NCI-H2029 treated with DMSO at 0.1 percent for 48 hours (cell line): ENCODE measurements at regions not wholly inside any gene's neighbourhood (a gene's known extent, or its start where the extent isn't known, plus 50 kb on each side); places are given as distances from the start of the nearest gene placed in this dataset.
A peak's percentile ranks its signal among the peaks of the same experiment; 100 is the strongest.

Source experiments
- DNase-seq: peaks from one replicate; lab custom pipeline; 2025; lab: John Stamatoyannopoulos, UW

GRCh38 chr4:17296921-17297890, 214.7 kb downstream of the QDPR start:
- DNase-seq: no peak

- no peak for DNase-seq
Observed at GRCh38 chr4:17293901-17294300, 218.0 kb downstream of the QDPR start.

GRCh38 chr4:17288151-17288550, 223.7 kb downstream of the QDPR start:
- DNase-seq: no peak

GRCh38 chr4:17286752-17287460, 225.0 kb downstream of the QDPR start:
- DNase-seq: no peak

- DNase-seq: no peak
Observed at GRCh38 chr4:17285747-17286146, 226.1 kb downstream of the QDPR start.

- peak; percentile 51 for DNase-seq
Observed at GRCh38 chr4:17284323-17285175, 227.3 kb downstream of the QDPR start.

- DNase-seq: peak; percentile 75
Observed at GRCh38 chr4:17283832-17284231, 228.1 kb downstream of the QDPR start.

GRCh38 chr4:17283251-17283650, 228.6 kb downstream of the QDPR start:
- no peak for DNase-seq

- no peak for DNase-seq
Observed at GRCh38 chr4:17280261-17281018, 231.4 kb downstream of the QDPR start.

GRCh38 chr4:17276776-17277175, 235.1 kb downstream of the QDPR start:
- no peak for DNase-seq

- DNase-seq: no peak
Observed at GRCh38 chr4:17275836-17276235, 236.1 kb downstream of the QDPR start.

- DNase-seq: no peak
Observed at GRCh38 chr4:17273047-17273446, 238.8 kb downstream of the QDPR start.

GRCh38 chr4:17272154-17272553, 239.7 kb downstream of the QDPR start:
- no peak for DNase-seq

GRCh38 chr4:17265653-17266052, 246.2 kb downstream of the QDPR start:
- no peak for DNase-seq

- no peak for DNase-seq
Observed at GRCh38 chr4:17265139-17265538, 246.8 kb downstream of the QDPR start.

GRCh38 chr4:17260166-17260907, 251.6 kb downstream of the QDPR start:
- no peak for DNase-seq

GRCh38 chr4:17258106-17258505, 253.8 kb downstream of the QDPR start:
- DNase-seq: no peak

- no peak for DNase-seq
Observed at GRCh38 chr4:17252131-17252530, 259.8 kb downstream of the QDPR start.

GRCh38 chr4:17251101-17251500, 260.8 kb downstream of the QDPR start:
- no peak for DNase-seq

- no peak for DNase-seq
Observed at GRCh38 chr4:17250591-17250990, 261.3 kb downstream of the QDPR start.

GRCh38 chr4:17246656-17247055, 265.2 kb downstream of the QDPR start:
- DNase-seq: no peak
